ENCODE measurements at regions not wholly inside any gene's neighbourhood (a gene's known extent, or its start where the extent isn't known, plus 50 kb on each side); places are given as distances from the start of the nearest gene placed in this dataset.

DNA sequence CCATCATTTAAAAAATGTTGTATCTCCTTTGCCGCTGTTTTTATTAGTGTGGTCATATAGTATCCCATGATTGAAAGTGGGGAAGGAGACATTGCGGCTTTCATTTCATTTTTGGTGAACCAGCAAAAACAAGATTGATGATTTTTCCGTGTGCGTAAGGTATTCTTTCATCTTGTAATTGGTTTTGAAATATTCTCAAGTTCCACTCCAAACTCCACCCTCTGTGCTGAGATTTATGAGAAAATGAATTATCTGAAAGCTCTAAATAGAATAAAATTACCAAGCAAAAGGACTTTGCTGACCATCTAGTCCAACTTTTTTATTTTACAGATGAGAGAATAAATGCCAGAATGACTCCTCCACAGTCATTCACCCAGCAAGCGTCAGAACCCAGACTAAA, 103.1 kb upstream of the MPDZ start:
- no peaks in the 10 kb centered on the region for H3K79me2 ChIP-seq (ENCODE audit: insufficient read depth)
- no peak for TF ChIP-seq EZH2 (IDR thresholded peaks at IDR 0.05; ENCODE audit: insufficient read depth, poor library complexity, severe bottlenecking)
- TF ChIP-seq EZH2phosphoT487 (IDR thresholded peaks at IDR 0.05; ENCODE audit: insufficient read depth, low read depth): no peak
- no peak overlapping the region for H3K4me2 ChIP-seq (ENCODE audit: unreplicated experiment)
- no peak overlapping the region for H3K9ac ChIP-seq
- H3K4me1 ChIP-seq (ENCODE audit: insufficient read depth): peaks cover 36% of the 10 kb centered on the region
- peaks cover 15% of the 10 kb centered on the region for H3F3A ChIP-seq (ENCODE audit: insufficient read depth)
- H3K9me2 ChIP-seq (ENCODE audit: insufficient read depth): no peaks in the 10 kb centered on the region
- DNase-seq: no peak
- H2AFZ ChIP-seq: no peak overlapping the region
- no peaks in the 10 kb centered on the region for H3K36me3 ChIP-seq (ENCODE audit: low read depth)
- no peak overlapping the region for H3K27ac ChIP-seq
- H3K27me3 ChIP-seq (replicated peaks; ENCODE audit: insufficient read depth): no peaks in the 10 kb centered on the region
- H4K20me1 ChIP-seq (ENCODE audit: insufficient read depth): no peaks in the 10 kb centered on the region
- H3K4me3 ChIP-seq: no peak overlapping the region
- WGBS, 2 experiments (ENCODE audit: low coverage in 1 of 2, low lambda C conversion rate in 2 of 2, missing lambda C conversion rate in 2 of 2): 59 to 61% methylated on average over 5 of the region's 5 CpGs
- in situ Hi-C loops (cut with MboI): no loop called here
- H3K9me3 ChIP-seq (ENCODE audit: low read depth): no peaks in the 10 kb centered on the region

DNA sequence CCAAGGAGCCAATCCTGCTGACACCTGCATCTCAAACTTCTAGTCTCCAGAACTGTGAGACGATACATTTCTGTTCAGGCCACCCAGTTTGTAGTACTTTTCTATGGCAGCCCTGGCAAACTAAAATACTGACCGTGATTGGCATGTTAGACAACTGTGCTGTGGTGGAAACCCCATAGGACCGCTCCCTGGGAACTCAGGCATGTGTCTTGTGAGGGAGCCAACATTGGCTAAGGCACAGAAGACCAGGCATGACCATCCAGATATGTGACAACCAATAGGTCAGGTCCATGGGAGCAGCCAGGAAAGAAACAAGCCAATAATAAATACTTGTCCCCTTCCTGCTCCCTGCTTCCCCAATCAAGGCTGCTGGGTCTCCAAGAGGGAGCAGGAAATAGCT, 101.4 kb upstream of the MPDZ start:
- Histone ChIP-seq H4K20me1 (ENCODE audit: insufficient read depth) (no peaks in the 10 kb centered on the region), H2AFZ (no peak overlapping the region), H3K9ac (no peak overlapping the region), H3K27ac (no peak overlapping the region), H3K36me3 (ENCODE audit: low read depth) (no peaks in the 10 kb centered on the region), H3K4me1 (ENCODE audit: insufficient read depth) (peaks cover 30% of the 10 kb centered on the region), H3K9me2 (ENCODE audit: insufficient read depth) (no peaks in the 10 kb centered on the region), H3K27me3 (replicated peaks; ENCODE audit: insufficient read depth) (no peaks in the 10 kb centered on the region), H3K79me2 (ENCODE audit: insufficient read depth) (no peaks in the 10 kb centered on the region), H3K4me3 (no peak overlapping the region), H3K4me2 (ENCODE audit: unreplicated experiment) (no peak overlapping the region), H3F3A (ENCODE audit: insufficient read depth) (peaks cover 10% of the 10 kb centered on the region), H3K9me3 (ENCODE audit: low read depth) (no peaks in the 10 kb centered on the region)
- DNase-seq: no peak
- in situ Hi-C loops (cut with MboI): no loop called here
- 44 to 58% methylated on average over 3 of the region's 3 CpGs for WGBS, 2 experiments (ENCODE audit: low coverage in 1 of 2, low lambda C conversion rate in 2 of 2, missing lambda C conversion rate in 2 of 2)
- TF ChIP-seq EZH2phosphoT487 (IDR thresholded peaks at IDR 0.05; ENCODE audit: insufficient read depth, low read depth) (no peak), EZH2 (IDR thresholded peaks at IDR 0.05; ENCODE audit: insufficient read depth, poor library complexity, severe bottlenecking) (no peak)

DNA sequence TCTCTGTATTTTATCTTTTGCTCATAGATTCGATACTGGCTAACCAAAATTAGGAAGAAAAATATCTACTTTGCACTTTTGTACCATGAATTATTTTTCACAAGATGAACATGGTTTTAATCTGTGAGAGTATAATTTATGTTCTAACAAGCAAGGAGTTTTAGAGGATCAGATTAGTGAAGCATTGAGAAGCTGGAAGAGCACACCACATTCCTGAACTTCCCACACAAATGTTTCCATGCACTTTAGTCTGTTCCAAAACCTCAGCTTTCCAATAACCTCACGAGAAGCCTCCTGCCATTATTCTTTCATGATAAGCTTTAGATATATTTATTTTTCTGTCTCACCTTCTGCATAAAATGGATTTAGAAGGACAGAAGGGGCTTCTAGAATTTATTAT, 98.7 kb upstream of the MPDZ start:
- WGBS, 2 experiments (ENCODE audit: low coverage in 1 of 2, low lambda C conversion rate in 2 of 2, missing lambda C conversion rate in 2 of 2): 2 to 3% methylated on average over 2 of the region's 2 CpGs
- peak overlapping the region; percentile 8 for H3K4me2 ChIP-seq (ENCODE audit: unreplicated experiment)
- H3K9ac ChIP-seq: no peak overlapping the region
- H3K4me3 ChIP-seq: no peak overlapping the region
- no peak overlapping the region for H2AFZ ChIP-seq
- peak; percentile 65 for DNase-seq
- TF ChIP-seq EZH2phosphoT487 (IDR thresholded peaks at IDR 0.05; ENCODE audit: insufficient read depth, low read depth) (no peak), EZH2 (IDR thresholded peaks at IDR 0.05; ENCODE audit: insufficient read depth, poor library complexity, severe bottlenecking) (no peak)
- H3K36me3 ChIP-seq (ENCODE audit: low read depth): no peaks in the 10 kb centered on the region
- no peaks in the 10 kb centered on the region for H3K79me2 ChIP-seq (ENCODE audit: insufficient read depth)
- no peaks in the 10 kb centered on the region for H3K27me3 ChIP-seq (replicated peaks; ENCODE audit: insufficient read depth)
- no peak overlapping the region for H3K27ac ChIP-seq
- H3K9me2 ChIP-seq (ENCODE audit: insufficient read depth): no peaks in the 10 kb centered on the region
- H3K4me1 ChIP-seq (ENCODE audit: insufficient read depth): peaks cover 24% of the 10 kb centered on the region
- no peaks in the 10 kb centered on the region for H4K20me1 ChIP-seq (ENCODE audit: insufficient read depth)
- H3K9me3 ChIP-seq (ENCODE audit: low read depth): no peaks in the 10 kb centered on the region
- in situ Hi-C loops (cut with MboI): no loop called here
- H3F3A ChIP-seq (ENCODE audit: insufficient read depth): peaks cover 10% of the 10 kb centered on the region

DNA sequence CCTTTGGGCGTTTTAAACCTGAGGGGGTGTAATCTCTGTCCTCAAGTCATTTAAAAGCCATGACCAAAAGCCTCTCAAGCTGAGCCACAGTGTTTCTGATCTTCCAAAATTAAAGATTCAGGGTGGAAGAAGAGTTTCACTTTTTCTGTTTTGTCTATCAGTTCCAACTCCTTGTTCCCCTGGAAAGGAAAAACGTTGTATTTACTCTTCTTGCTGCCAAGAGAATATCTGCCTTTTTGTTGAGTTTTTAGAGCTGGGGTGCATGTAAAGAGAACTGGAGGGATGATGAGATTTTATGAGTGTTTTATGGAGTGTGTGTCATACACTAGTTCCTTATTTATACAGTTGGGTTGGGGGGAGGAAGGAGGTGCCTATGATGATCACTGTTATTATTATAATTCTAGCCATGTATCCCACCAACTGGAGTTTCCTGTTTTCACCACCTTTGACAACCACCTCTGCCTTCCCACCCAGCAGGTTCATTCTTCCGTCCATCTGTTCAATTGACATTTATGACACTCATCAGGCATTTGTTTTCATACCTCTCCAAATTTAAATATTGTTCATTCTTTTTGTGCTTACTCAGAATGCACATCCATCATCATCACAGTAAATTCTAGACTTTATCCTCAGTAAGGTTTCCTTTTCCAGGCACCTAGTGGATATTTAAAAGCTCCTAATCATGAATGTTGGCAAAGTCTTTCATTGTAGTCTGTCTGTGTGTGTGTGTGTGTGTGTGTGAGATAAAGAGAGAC, 97.9 kb upstream of the MPDZ start:
- TF ChIP-seq EZH2 (IDR thresholded peaks at IDR 0.05; ENCODE audit: insufficient read depth, poor library complexity, severe bottlenecking) (no peak), EZH2phosphoT487 (IDR thresholded peaks at IDR 0.05; ENCODE audit: insufficient read depth, low read depth) (no peak)
- no peaks in the 10 kb centered on the region for H4K20me1 ChIP-seq (ENCODE audit: insufficient read depth)
- no peak overlapping the region for H3K4me3 ChIP-seq
- peaks cover 20% of the 10 kb centered on the region for H3K4me1 ChIP-seq (ENCODE audit: insufficient read depth)
- H3K9me3 ChIP-seq (ENCODE audit: low read depth): no peaks in the 10 kb centered on the region
- H3K27ac ChIP-seq: no peak overlapping the region
- 0 out of 2 replicates have a peak overlapping the region, but pooled peaks have one; percentile 27 for H2AFZ ChIP-seq
- peak overlapping the region; percentile 8 for H3K4me2 ChIP-seq (ENCODE audit: unreplicated experiment)
- DNase-seq: peak; percentile 24
- no peaks in the 10 kb centered on the region for H3K36me3 ChIP-seq (ENCODE audit: low read depth)
- no peaks in the 10 kb centered on the region for H3K79me2 ChIP-seq (ENCODE audit: insufficient read depth)
- 15 to 18% methylated on average over 3 of the region's 3 CpGs for WGBS, 2 experiments (ENCODE audit: low coverage in 1 of 2, low lambda C conversion rate in 2 of 2, missing lambda C conversion rate in 2 of 2)
- H3K9ac ChIP-seq: no peak overlapping the region
- peaks cover 10% of the 10 kb centered on the region for H3F3A ChIP-seq (ENCODE audit: insufficient read depth)
- in situ Hi-C loops (cut with MboI): no loop called here
- H3K27me3 ChIP-seq (replicated peaks; ENCODE audit: insufficient read depth): no peaks in the 10 kb centered on the region
- H3K9me2 ChIP-seq (ENCODE audit: insufficient read depth): no peaks in the 10 kb centered on the region

All from GM23248 (cell line).